ENCODE measurements at regions not wholly inside any gene's neighbourhood (a gene's known extent, or its start where the extent isn't known, plus 50 kb on each side); places are given as distances from the start of the nearest gene placed in this dataset.

GRCh38 chr13:68628994-68629393, 1398.9 kb upstream of the PCDH9 start:
- H3K36me3 ChIP-seq (ENCODE audit: control insufficient read depth in 2 of 2, insufficient read depth in 1 of 2, low read length in 2 of 2), result no peaks in the 10 kb centered on the region
- no peak for TF ChIP-seq ZNF350 (tag by site-specific recombination; IDR thresholded peaks at IDR 0.05)
- H3K27ac ChIP-seq (ENCODE audit: extremely low read depth, low read depth, low read length), result no peak overlapping the region
- CTCF ChIA-PET, result no interaction called here
- no peaks in the 10 kb centered on the region for H3K4me1 ChIP-seq (ENCODE audit: control insufficient read depth, insufficient read depth, low read length)
- no peaks in the 10 kb centered on the region for H3K9me3 ChIP-seq (ENCODE audit: control insufficient read depth, insufficient read depth, low read depth, low read length)
- POLR2A ChIA-PET, result no interaction called here
- no peak overlapping the region for H3K4me3 ChIP-seq (ENCODE audit: low read depth, low read length)

GRCh38 chr13:68627379-68627778, 1397.2 kb upstream of the PCDH9 start:
- no peak overlapping the region for H3K27ac ChIP-seq (ENCODE audit: extremely low read depth, low read depth, low read length)
- CTCF ChIA-PET, result no interaction called here
- POLR2A ChIA-PET, result no interaction called here

More at GRCh38 chr13:68627379-68627778, 1397.2 kb upstream of the PCDH9 start:
- Histone ChIP-seq H3K36me3 (ENCODE audit: control insufficient read depth in 2 of 2, insufficient read depth in 1 of 2, low read length in 2 of 2) (no peaks in the 10 kb centered on the region), H3K4me1 (ENCODE audit: control insufficient read depth, insufficient read depth, low read length) (no peaks in the 10 kb centered on the region), H3K4me3 (ENCODE audit: low read depth, low read length) (no peak overlapping the region), H3K9me3 (ENCODE audit: control insufficient read depth, insufficient read depth, low read depth, low read length) (no peaks in the 10 kb centered on the region)
- TF ChIP-seq, protein P1, sequence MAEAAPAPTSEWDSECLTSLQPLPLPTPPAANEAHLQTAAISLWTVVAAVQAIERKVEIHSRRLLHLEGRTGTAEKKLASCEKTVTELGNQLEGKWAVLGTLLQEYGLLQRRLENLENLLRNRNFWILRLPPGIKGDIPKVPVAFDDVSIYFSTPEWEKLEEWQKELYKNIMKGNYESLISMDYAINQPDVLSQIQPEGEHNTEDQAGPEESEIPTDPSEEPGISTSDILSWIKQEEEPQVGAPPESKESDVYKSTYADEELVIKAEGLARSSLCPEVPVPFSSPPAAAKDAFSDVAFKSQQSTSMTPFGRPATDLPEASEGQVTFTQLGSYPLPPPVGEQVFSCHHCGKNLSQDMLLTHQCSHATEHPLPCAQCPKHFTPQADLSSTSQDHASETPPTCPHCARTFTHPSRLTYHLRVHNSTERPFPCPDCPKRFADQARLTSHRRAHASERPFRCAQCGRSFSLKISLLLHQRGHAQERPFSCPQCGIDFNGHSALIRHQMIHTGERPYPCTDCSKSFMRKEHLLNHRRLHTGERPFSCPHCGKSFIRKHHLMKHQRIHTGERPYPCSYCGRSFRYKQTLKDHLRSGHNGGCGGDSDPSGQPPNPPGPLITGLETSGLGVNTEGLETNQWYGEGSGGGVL (tag by site-specific recombination; IDR thresholded peaks at IDR 0.05), result no peak
- no peak for TF ChIP-seq ZNF221 (tag by site-specific recombination; IDR thresholded peaks at IDR 0.05; ENCODE audit: borderline replicate concordance)
- no peak for TF ChIP-seq ZNF423 (tag by site-specific recombination; IDR thresholded peaks at IDR 0.05)
- TF ChIP-seq ZNF23 (tag by site-specific recombination; IDR thresholded peaks at IDR 0.05; ENCODE audit: borderline replicate concordance), result no peak
- TF ChIP-seq ZNF747 (tag by site-specific recombination; IDR thresholded peaks at IDR 0.05), result no peak
- TF ChIP-seq ZNF518A (tag by site-specific recombination; conservative IDR thresholded peaks at IDR 0.05; ENCODE audit: low read depth), result no peak
- TF ChIP-seq, protein P2, sequence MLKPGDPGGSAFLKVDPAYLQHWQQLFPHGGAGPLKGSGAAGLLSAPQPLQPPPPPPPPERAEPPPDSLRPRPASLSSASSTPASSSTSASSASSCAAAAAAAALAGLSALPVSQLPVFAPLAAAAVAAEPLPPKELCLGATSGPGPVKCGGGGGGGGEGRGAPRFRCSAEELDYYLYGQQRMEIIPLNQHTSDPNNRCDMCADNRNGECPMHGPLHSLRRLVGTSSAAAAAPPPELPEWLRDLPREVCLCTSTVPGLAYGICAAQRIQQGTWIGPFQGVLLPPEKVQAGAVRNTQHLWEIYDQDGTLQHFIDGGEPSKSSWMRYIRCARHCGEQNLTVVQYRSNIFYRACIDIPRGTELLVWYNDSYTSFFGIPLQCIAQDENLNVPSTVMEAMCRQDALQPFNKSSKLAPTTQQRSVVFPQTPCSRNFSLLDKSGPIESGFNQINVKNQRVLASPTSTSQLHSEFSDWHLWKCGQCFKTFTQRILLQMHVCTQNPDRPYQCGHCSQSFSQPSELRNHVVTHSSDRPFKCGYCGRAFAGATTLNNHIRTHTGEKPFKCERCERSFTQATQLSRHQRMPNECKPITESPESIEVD (tag by site-specific recombination; IDR thresholded peaks at IDR 0.05), result no peak
- TF ChIP-seq, protein P3, sequence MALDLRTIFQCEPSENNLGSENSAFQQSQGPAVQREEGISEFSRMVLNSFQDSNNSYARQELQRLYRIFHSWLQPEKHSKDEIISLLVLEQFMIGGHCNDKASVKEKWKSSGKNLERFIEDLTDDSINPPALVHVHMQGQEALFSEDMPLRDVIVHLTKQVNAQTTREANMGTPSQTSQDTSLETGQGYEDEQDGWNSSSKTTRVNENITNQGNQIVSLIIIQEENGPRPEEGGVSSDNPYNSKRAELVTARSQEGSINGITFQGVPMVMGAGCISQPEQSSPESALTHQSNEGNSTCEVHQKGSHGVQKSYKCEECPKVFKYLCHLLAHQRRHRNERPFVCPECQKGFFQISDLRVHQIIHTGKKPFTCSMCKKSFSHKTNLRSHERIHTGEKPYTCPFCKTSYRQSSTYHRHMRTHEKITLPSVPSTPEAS (tag by site-specific recombination; IDR thresholded peaks at IDR 0.05), result no peak
- TF ChIP-seq ZNF416 (tag by site-specific recombination; IDR thresholded peaks at IDR 0.05), result no peak
- TF ChIP-seq ZFP41 (tag by site-specific recombination; IDR thresholded peaks at IDR 0.05; ENCODE audit: borderline replicate concordance), result no peak
- no peak for TF ChIP-seq ZNF148 (tag by site-specific recombination; IDR thresholded peaks at IDR 0.05; ENCODE audit: borderline replicate concordance)
- no peak for TF ChIP-seq KLF17 (tag by site-specific recombination; IDR thresholded peaks at IDR 0.05)
- TF ChIP-seq ZNF830 (tag by site-specific recombination; IDR thresholded peaks at IDR 0.05; ENCODE audit: low read depth), result no peak
- TF ChIP-seq ZNF239 (tag by site-specific recombination; IDR thresholded peaks at IDR 0.05), result no peak
- TF ChIP-seq ZBTB17 (tag by site-specific recombination; IDR thresholded peaks at IDR 0.05), result no peak
- no peak for TF ChIP-seq ZXDB (tag by site-specific recombination; IDR thresholded peaks at IDR 0.05)
